ENCODE measurements at regions not wholly inside any gene's neighbourhood (a gene's known extent, or its start where the extent isn't known, plus 50 kb on each side); places are given as distances from the start of the nearest gene placed in this dataset.

DNA sequence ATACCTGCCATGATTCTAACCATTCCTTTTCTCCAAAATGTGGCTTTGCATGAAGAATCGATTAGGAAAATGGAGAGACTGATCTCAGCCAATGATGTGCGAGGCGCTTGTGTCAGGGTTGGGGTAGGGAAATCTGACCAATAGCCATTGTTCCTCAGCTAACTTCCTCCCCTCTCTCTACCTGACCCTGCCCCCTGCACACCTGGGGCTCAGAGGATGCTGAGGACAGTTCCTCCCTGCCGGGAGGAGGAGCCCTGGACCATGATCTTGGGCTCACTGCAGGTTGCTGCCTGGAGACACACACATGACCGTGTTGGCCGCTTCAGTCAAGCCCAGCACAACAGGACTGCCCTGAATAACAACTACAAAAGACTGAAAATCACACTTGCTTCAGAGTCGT is 119.8 kb upstream of the SFSWAP start:
- intact Hi-C loops (cut with DNase I): no loop called here
- H3K27me3 ChIP-seq (ENCODE audit: insufficient read depth in 3 of 3, low read length in 2 of 3): peaks cover 0 to 9% (median 0%) of the 10 kb centered on the region in 3 donors
- no peaks in the 10 kb centered on the region for H3K9me3 ChIP-seq
- H3K4me1 ChIP-seq: no peaks in the 10 kb centered on the region
- no peak overlapping the region for H3K4me3 ChIP-seq
- no peak overlapping the region for H3K27ac ChIP-seq
- H3K36me3 ChIP-seq (ENCODE audit: insufficient read depth in 1 of 2, low read depth in 1 of 2): no peaks in the 10 kb centered on the region
- WGBS, 3 donors: 69 to 77% (median 75%) methylated on average over 7 of the region's 7 CpGs
- DNase-seq: no peak
- ATAC-seq: no peak
- no peak for TF ChIP-seq CTCF (IDR thresholded peaks at IDR 0.05)

- ATAC-seq: no peak
Measured at GRCh38 chr12:131591714-131592709, 118.9 kb upstream of the SFSWAP start.

GRCh38 chr12:131592972-131593371 is 117.9 kb upstream of the SFSWAP start:
- DNase-seq (no peak), ATAC-seq (no peak)
- Histone ChIP-seq H3K4me3 (no peak overlapping the region), H3K4me1 (no peaks in the 10 kb centered on the region), H3K27ac (no peak overlapping the region), H3K27me3 (ENCODE audit: insufficient read depth in 3 of 3, low read length in 2 of 3) (peaks cover 0 to 5% (median 0%) of the 10 kb centered on the region in 3 donors), H3K36me3 (ENCODE audit: insufficient read depth in 1 of 2, low read depth in 1 of 2) (no peaks in the 10 kb centered on the region), H3K9me3 (no peaks in the 10 kb centered on the region)
- no peak for TF ChIP-seq CTCF (IDR thresholded peaks at IDR 0.05)
- 65 to 71% (median 71%) methylated on average over 6 of the region's 6 CpGs for WGBS, 3 donors
- intact Hi-C loops (cut with DNase I): no loop called here

More at GRCh38 chr12:131591714-131592709, 118.9 kb upstream of the SFSWAP start:
- H3K27ac ChIP-seq: no peak overlapping the region
- no peaks in the 10 kb centered on the region for H3K9me3 ChIP-seq
- intact Hi-C loops (cut with DNase I): no loop called here
- H3K27me3 ChIP-seq (ENCODE audit: insufficient read depth in 3 of 3, low read length in 2 of 3): peaks cover 0 to 5% (median 0%) of the 10 kb centered on the region in 3 donors
- H3K4me3 ChIP-seq: no peak overlapping the region
- 87 to 88% (median 87%) methylated on average over 39 to 42 of the region's 42 CpGs for WGBS, 3 donors
- H3K36me3 ChIP-seq (ENCODE audit: insufficient read depth in 1 of 2, low read depth in 1 of 2): no peaks in the 10 kb centered on the region
- TF ChIP-seq CTCF (IDR thresholded peaks at IDR 0.05): no peak
- no peak for DNase-seq
- no peaks in the 10 kb centered on the region for H3K4me1 ChIP-seq

DNA sequence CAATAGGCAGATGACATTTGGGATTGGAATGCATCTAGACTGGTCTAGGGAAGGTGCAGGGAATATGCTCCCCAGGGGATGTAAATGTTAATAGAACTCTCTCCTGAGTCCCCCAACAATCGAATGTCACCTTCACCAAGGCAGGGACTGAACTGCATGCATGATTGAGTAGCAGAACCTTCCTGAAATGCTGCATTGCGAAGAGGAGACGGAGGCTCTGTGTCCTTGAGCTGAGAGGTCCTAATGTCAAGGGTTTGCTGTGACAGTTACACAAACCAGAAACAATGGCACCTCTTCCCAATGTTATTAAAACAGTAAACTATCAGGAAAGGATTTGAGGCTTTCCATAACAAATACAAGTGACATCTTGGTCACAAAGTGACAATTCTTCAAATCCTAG is 117.5 kb upstream of the SFSWAP start:
- no peak for ATAC-seq
- Histone ChIP-seq H3K27ac (no peak overlapping the region), H3K36me3 (ENCODE audit: insufficient read depth in 1 of 2, low read depth in 1 of 2) (no peaks in the 10 kb centered on the region), H3K27me3 (ENCODE audit: insufficient read depth in 3 of 3, low read length in 2 of 3) (peaks cover 0 to 5% (median 0%) of the 10 kb centered on the region in 3 donors), H3K4me1 (no peaks in the 10 kb centered on the region), H3K9me3 (no peaks in the 10 kb centered on the region), H3K4me3 (no peak overlapping the region)
- intact Hi-C loops (cut with DNase I): no loop called here
- 82 to 89% (median 89%) methylated on average over 3 of the region's 3 CpGs for WGBS, 3 donors
- no peak for DNase-seq
- no peak for TF ChIP-seq CTCF (IDR thresholded peaks at IDR 0.05)

Data from psoas muscle (tissue), 7 donors.